ENCODE measurements at regions not wholly inside any gene's neighbourhood (a gene's known extent, or its start where the extent isn't known, plus 50 kb on each side); places are given as distances from the start of the nearest gene placed in this dataset.

GRCh38 chr12:71349950-71350349 lies 89.6 kb upstream of the LGR5 start:
- no peak for DNase-seq (ENCODE audit: low read depth)
- TF ChIP-seq CTCF (IDR thresholded peaks at IDR 0.05; ENCODE audit: insufficient read depth, low read depth, low read length): no peak

GRCh38 chr12:71338933-71339332 lies 100.7 kb upstream of the LGR5 start:
- TF ChIP-seq CTCF (IDR thresholded peaks at IDR 0.05; ENCODE audit: insufficient read depth, low read depth, low read length): no peak
- no peak overlapping the region for H3K4me3 ChIP-seq (ENCODE audit: low read depth, low read length)
- no peak for DNase-seq (ENCODE audit: low read depth)

More at GRCh38 chr12:71349950-71350349, 89.6 kb upstream of the LGR5 start:
- H3K4me3 ChIP-seq (ENCODE audit: low read depth, low read length): no peak overlapping the region

DNA sequence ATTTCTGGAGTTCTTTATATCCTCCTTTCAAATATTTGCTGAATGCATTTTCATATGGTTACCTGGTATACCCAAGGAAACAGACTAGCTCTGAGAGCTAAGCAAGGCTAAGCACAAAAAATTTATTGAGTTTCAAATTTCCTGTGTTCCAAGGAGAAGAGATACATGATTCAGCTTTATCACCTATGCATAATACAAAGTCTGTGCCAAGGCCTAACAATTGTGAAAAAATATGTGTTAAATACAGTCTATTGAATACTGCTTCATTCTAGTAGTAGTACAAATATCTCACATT lies 103.7 kb upstream of the LGR5 start:
- no peak for DNase-seq (ENCODE audit: low read depth)
- no peak overlapping the region for H3K4me3 ChIP-seq (ENCODE audit: low read depth, low read length)
- TF ChIP-seq CTCF (IDR thresholded peaks at IDR 0.05; ENCODE audit: insufficient read depth, low read depth, low read length): no peak

DNA sequence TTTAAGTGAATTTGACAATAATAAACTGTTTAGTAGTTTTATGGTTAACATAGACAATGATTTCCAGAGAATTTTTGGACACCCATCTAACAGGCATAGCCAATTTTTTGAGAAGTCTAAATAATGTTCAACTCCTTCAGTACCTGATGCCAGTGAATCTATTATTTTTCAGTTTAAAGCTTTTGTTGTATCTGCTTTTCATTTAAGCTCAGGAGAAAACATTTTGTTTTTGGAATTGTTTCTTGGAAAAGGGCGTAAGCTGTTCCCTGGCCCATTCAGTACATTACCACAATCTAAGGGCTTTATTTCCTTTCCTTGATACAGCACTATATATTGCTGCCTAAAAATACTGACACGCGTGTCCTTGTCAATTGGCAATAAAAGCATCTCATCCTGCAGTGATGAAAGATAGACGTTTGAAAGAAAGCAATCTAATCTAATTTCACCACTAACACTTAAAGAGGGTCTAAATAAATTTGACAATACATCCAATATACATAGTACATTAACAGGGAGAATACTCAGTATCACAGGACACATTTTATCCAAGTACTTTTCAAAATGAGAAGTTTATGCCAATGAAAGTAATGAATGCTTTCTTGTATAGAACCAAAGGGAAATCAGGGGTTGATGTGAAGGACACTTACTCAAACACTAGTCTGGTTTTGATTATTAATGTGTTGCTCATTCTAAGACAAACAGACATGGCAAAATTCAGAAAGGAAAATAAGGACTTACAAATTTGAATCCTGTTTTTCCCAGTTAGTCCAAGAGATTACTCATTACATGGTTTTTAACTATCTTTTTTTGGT lies 104.2 kb upstream of the LGR5 start:
- DNase-seq (ENCODE audit: low read depth): no peak
- no peak for TF ChIP-seq CTCF (IDR thresholded peaks at IDR 0.05; ENCODE audit: insufficient read depth, low read depth, low read length)
- H3K4me3 ChIP-seq (ENCODE audit: low read depth, low read length): no peak overlapping the region

- no peak overlapping the region for H3K4me3 ChIP-seq (ENCODE audit: low read depth, low read length)
- no peak for TF ChIP-seq CTCF (IDR thresholded peaks at IDR 0.05; ENCODE audit: insufficient read depth, low read depth, low read length)
- no peak for DNase-seq (ENCODE audit: low read depth)
Measured at GRCh38 chr12:71333418-71333817, 106.2 kb upstream of the LGR5 start.

- H3K4me3 ChIP-seq (ENCODE audit: low read depth, low read length): no peak overlapping the region
- TF ChIP-seq CTCF (IDR thresholded peaks at IDR 0.05; ENCODE audit: insufficient read depth, low read depth, low read length): no peak
- no peak for DNase-seq (ENCODE audit: low read depth)
Measured at GRCh38 chr12:71329956-71330355, 109.6 kb upstream of the LGR5 start.

DNA sequence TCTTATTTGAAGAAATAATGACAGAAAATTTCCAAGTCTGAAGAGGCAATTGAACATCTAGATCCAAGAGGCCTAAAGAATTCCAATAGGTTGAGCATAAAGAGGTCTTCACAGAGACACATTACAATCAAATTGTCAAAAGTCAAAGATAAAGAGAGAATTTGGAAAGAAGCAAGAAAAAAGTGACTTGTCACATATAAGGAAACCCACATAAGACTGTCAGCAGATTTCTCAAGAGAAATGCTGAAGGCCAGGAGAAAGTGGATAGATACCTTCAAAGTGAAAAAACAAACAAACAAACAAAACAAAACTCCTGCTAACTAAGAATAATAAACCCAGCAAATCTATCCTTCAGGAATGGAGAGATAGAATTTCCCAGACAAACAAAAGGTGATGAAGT lies 118.1 kb upstream of the LGR5 start:
- H3K4me3 ChIP-seq (ENCODE audit: low read depth, low read length): no peak overlapping the region
- TF ChIP-seq CTCF (IDR thresholded peaks at IDR 0.05; ENCODE audit: insufficient read depth, low read depth, low read length): no peak
- no peak for DNase-seq (ENCODE audit: low read depth)
